Heart right ventricle (tissue), 16 donors: ENCODE measurements at regions not wholly inside any gene's neighbourhood (a gene's known extent, or its start where the extent isn't known, plus 50 kb on each side); places are given as distances from the start of the nearest gene placed in this dataset.

Experiments
- ATAC-seq, 8 donors: fragments of 200-7000 bp; cut with Tn5 transposase; one replicate each; pipeline ENCODE4 v1.9.1; 2020; ENCODE audit warnings: mild to moderate bottlenecking in 8 of 8, moderate library complexity in 8 of 8, moderate number of reproducible peaks in 1 of 8
- DNase-seq, 2 donors: peaks; one replicate each; pipeline ENCODE4 v3.0.0-alpha.2; 2020
- H3K27ac ChIP-seq, 10 donors: fragments of 200-600 bp; sonication (generic) in 2 of 10; one replicate each; pipeline versions ENCODE4 v1.5.0 to v1.8.0; 2020 to 2022; ENCODE audit warnings: mild to moderate bottlenecking in 3 of 10
- H3K27me3 ChIP-seq, 7 donors: fragments of 200-600 bp; one replicate each; pipeline ENCODE4 v1.8.0; 2021 to 2022; ENCODE audit warnings: mild to moderate bottlenecking in 2 of 7
- H3K36me3 ChIP-seq, 9 donors: fragments of 200-600 bp; sonication (generic) in 1 of 9; one replicate each; pipeline versions ENCODE4 v1.5.0 to v1.8.0; 2020 to 2022; ENCODE audit warnings: mild to moderate bottlenecking in 2 of 9
- H3K4me1 ChIP-seq, 9 donors: fragments of 200-600 bp; sonication (generic) in 1 of 9; one replicate each; pipeline versions ENCODE4 v1.5.0 to v1.8.0; 2020 to 2022; ENCODE audit warnings: mild to moderate bottlenecking in 4 of 9
- H3K4me3 ChIP-seq, 10 donors: fragments of 200-600 bp; sonication (generic) in 2 of 10; one replicate each; pipeline versions ENCODE4 v1.5.0 to v1.8.0; 2020 to 2022; ENCODE audit warnings: mild to moderate bottlenecking in 7 of 10, moderate library complexity in 2 of 10
- H3K9me3 ChIP-seq, 11 donors: fragments of 200-600 bp in 10 of 11; sonication (generic) in 2 of 11; one replicate each; pipeline versions ENCODE4 v1.5.0 to v1.8.0; 2013 to 2022; ENCODE audit warnings: mild to moderate bottlenecking in 2 of 11, control low read depth in 1 of 11, moderate library complexity in 1 of 11
- CTCF ChIP-seq, 9 donors: fragments of 200-600 bp; sonication (generic) in 2 of 9; IDR thresholded peaks; one replicate each; pipeline versions ENCODE4 v1.5.0 to v1.8.0; 2021 to 2022; ENCODE audit warnings: antibody characterized with exemption in 9 of 9, mild to moderate bottlenecking in 5 of 9, moderate library complexity in 1 of 9
- WGBS, 2 donors: extraction: QIAGEN DNeasy Blood & Tissue Kit; methylation state at CpG; one replicate each; pipeline ENCODE4 v1.1.7; 2013; ENCODE audit warnings: inconsistent platforms in 1 of 2; 5-methylcytosine and 5-hydroxymethylcytosine counted together
- intact Hi-C, 10 donors: fragments of 100-400 bp; cut with DNase I; formaldehyde crosslinking; loops; one replicate each; pipeline versions ENCODE4 v1.11.1 to v1.14.2; 2022
- donor health status: Arrhythmogenic right ventricular cardiomyopathy.
- donor health status: ischemic (EF 13 %, LVEDD 7.1; RV severe dilation, severe dysfunction).
- donor health status: healthy with polysubstance abuse.
- donor health status: DM: no; HTN: yes; CAD: no.
- donor health status: DM: no; HTN: no; CAD: no.
- donor health status: ischemic (EF 25% LVEDD 6.9; RV normal size, moderate dysfunction).
- donor health status: ischemic (EF 25% LVEDD 5.7; RV mildly dilated, moderate dysfunction).
- donor health status: healthy.
- donor health status: DM: yes; HTN: yes; CAD: no.
- donor health status: Ischemic cardiomyopathy.
- donor health status: ischemic (EF 35%, LVEDD 5.7; RV mildly dilated, moderate dysfunction).
- donor health status: nonischemic (EF 11% LVEDD 7.7; RV severe dilation, severe dysfunction).
- donor health status: DM: yes; HTN: yes; CAD: no.
- donor health status: PGD.
- donor health status: ischemic (EF 29% LVEDD 5.4; RV normal size, mild dysfunction).
- donor health status: nonischemic (EF 23%, LVEDD 6.1; RV moderate dilation, normal function).

GRCh38 chr10:123518765-123519164 lies 147.4 kb upstream of the GPR26 start:
- intact Hi-C loops, result no loop called here

GRCh38 chr10:123519861-123520260 lies 146.3 kb upstream of the GPR26 start:
- WGBS, 2 donors, result 81 to 84% methylated on average over 6 of the region's 6 CpGs
- ATAC-seq (no peak), DNase-seq (no peak)
- TF ChIP-seq CTCF (IDR thresholded peaks at IDR 0.05), result no peak
- peaks cover 0 to 33% (median 6%) of the 10 kb centered on the region in 7 donors for H3K27me3 ChIP-seq
- H3K4me3 ChIP-seq, result no peak overlapping the region
- no peak overlapping the region for H3K27ac ChIP-seq
- no peaks in the 10 kb centered on the region for H3K36me3 ChIP-seq
- intact Hi-C loops, result no loop called here
- H3K4me1 ChIP-seq, result no peaks in the 10 kb centered on the region
- H3K9me3 ChIP-seq, result no peaks in the 10 kb centered on the region

More at GRCh38 chr10:123518765-123519164, 147.4 kb upstream of the GPR26 start:
- ATAC-seq (no peak), DNase-seq (no peak)
- Histone ChIP-seq H3K27me3 (peaks cover 0 to 35% (median 11%) of the 10 kb centered on the region in 7 donors), H3K27ac (no peak overlapping the region), H3K9me3 (no peaks in the 10 kb centered on the region), H3K4me1 (no peaks in the 10 kb centered on the region), H3K4me3 (no peak overlapping the region), H3K36me3 (no peaks in the 10 kb centered on the region)
- WGBS, 2 donors, result 70 to 75% methylated on average over 1 of the region's 1 CpG
- TF ChIP-seq CTCF (IDR thresholded peaks at IDR 0.05), result no peak

- Histone ChIP-seq H3K4me1 (no peaks in the 10 kb centered on the region), H3K9me3 (no peaks in the 10 kb centered on the region), H3K4me3 (no peak overlapping the region), H3K27ac (no peak overlapping the region), H3K27me3 (peaks cover 0 to 28% (median 5%) of the 10 kb centered on the region in 7 donors), H3K36me3 (no peaks in the 10 kb centered on the region)
- no peak for ATAC-seq
- WGBS, 2 donors, result 77 to 87% methylated on average over 3 of the region's 3 CpGs
- no peak for DNase-seq
- intact Hi-C loops, result no loop called here
- no peak for TF ChIP-seq CTCF (IDR thresholded peaks at IDR 0.05)
Observed at GRCh38 chr10:123521076-123521475, 145.1 kb upstream of the GPR26 start.

- 77% methylated on average over 6 of the region's 6 CpGs for WGBS, 2 donors
- TF ChIP-seq CTCF (IDR thresholded peaks at IDR 0.05), result no peak
- Histone ChIP-seq H3K4me1 (no peaks in the 10 kb centered on the region), H3K9me3 (no peaks in the 10 kb centered on the region), H3K36me3 (no peaks in the 10 kb centered on the region), H3K27ac (no peak overlapping the region), H3K4me3 (no peak overlapping the region), H3K27me3 (peaks cover 0 to 25% (median 5%) of the 10 kb centered on the region in 7 donors)
- ATAC-seq (no peak), DNase-seq (no peak)
- intact Hi-C loops, result no loop called here
Observed at GRCh38 chr10:123521556-123521955, 144.6 kb upstream of the GPR26 start.
